HCT116 (cell line): ENCODE measurements at regions not wholly inside any gene's neighbourhood (a gene's known extent, or its start where the extent isn't known, plus 50 kb on each side); places are given as distances from the start of the nearest gene placed in this dataset.

Experiments
- ATAC-seq: fragments of 200-7000 bp; cut with Tn5 transposase; 2 replicates; pipeline ENCODE4 v1.9.1; 2020; ENCODE audit warnings: mild to moderate bottlenecking, moderate library complexity
- BruUV-seq: library from RNA; stranded (reverse); fragments of 400-500 nt; replicated peaks from 2 replicates; lab custom pipeline; 2021; lab: Mats Ljungman, UMichigan
- CTCF ChIA-PET: fragments of 300-600 bp; sonication (Branson Sonifier 250); formaldehyde crosslinking; loops from one replicate; lab custom pipeline; 2021; ENCODE audit warnings: antibody characterized with exemption; lab: Charles Lee
- POLR2A ChIA-PET: fragments of 300-600, 350-600 bp; sonication (Branson Sonifier 250); formaldehyde crosslinking; loops from one replicate; lab custom pipeline; 2021; ENCODE audit warnings: antibody characterized with exemption; lab: Charles Lee
- RAD21 ChIA-PET, 2 experiments: fragments of 300-600 bp; sonication (Branson Sonifier 250); formaldehyde crosslinking; loops; one replicate each; lab custom pipeline; 2023; ENCODE audit warnings: low total read pairs in 2 of 2; ENCODE audit not compliant: uncharacterized antibody in 2 of 2, unreplicated experiment in 2 of 2, low non-redundant PET in 1 of 2; lab: Charles Lee
- DNase-seq: peaks from one replicate; pipeline ENCODE4 v3.0.0-alpha.2; 2010; ENCODE audit warnings: low read depth, low spot score
- H2AFZ ChIP-seq: fragments of 200-600 bp; shearing (Covaris generic), sonication (generic); 2 replicates; pipeline ENCODE4 v1.6.1; 2017; ENCODE audit warnings: low read depth, mixed run types, mixed read lengths, antibody characterized with exemption, low read length; ENCODE audit not compliant: poor library complexity, severe bottlenecking
- H3K27ac ChIP-seq: 2 replicates; pipeline ENCODE4 v1.5.1; 2012; ENCODE audit warnings: low read depth, low read length
- H3K27me3 ChIP-seq: fragments of 200-600 bp; sonication (generic); 2 replicates; pipeline ENCODE4 v1.6.1; 2016; ENCODE audit warnings: mixed run types, low read length, mixed read lengths; ENCODE audit not compliant: insufficient read depth
- H3K36me3 ChIP-seq, 2 experiments: fragments of 200-500 bp in 1 of 2; fragments of 200-600 bp in 1 of 2; sonication (Bioruptor generic) in 1 of 2; sonication (generic) in 1 of 2; 2 replicates each; pipeline versions ENCODE4 v1.5.1 to v1.6.1; 2014 to 2016; ENCODE audit warnings: low read length in 2 of 2, inconsistent platforms in 1 of 2, mixed read lengths in 1 of 2, mixed run types in 1 of 2; ENCODE audit not compliant: insufficient read depth in 2 of 2, control insufficient read depth in 1 of 2
- H3K4me1 ChIP-seq, 2 experiments: fragments of 200-600 bp in 1 of 2; sonication (generic) in 1 of 2; 2 replicates each; pipeline versions ENCODE4 v1.5.1 to v1.6.1; 2012 to 2017; ENCODE audit warnings: low read length in 2 of 2, inconsistent platforms in 1 of 2, mild to moderate bottlenecking in 1 of 2, mixed read lengths in 1 of 2, mixed run types in 1 of 2, moderate library complexity in 1 of 2; ENCODE audit not compliant: insufficient read depth in 2 of 2, control insufficient read depth in 1 of 2
- H3K4me2 ChIP-seq: fragments of 200-600 bp; sonication (generic); 2 replicates; pipeline ENCODE4 v1.6.1; 2017; ENCODE audit warnings: mixed run types, low read length, mixed read lengths
- H3K4me3 ChIP-seq, 2 experiments: fragments of 200-600 bp in 1 of 2; sonication (generic) in 1 of 2; replicated peaks in 1 of 2; 2 replicates each; pipeline ENCODE4 v1.5.1; 2011 to 2016; ENCODE audit warnings: low read length in 2 of 2, control low read depth in 1 of 2, low read depth in 1 of 2, mild to moderate bottlenecking in 1 of 2, mixed read lengths in 1 of 2, mixed run types in 1 of 2
- H3K79me2 ChIP-seq: fragments of 200-600 bp; sonication (generic); 2 replicates; pipeline ENCODE4 v1.6.1; 2017; ENCODE audit warnings: mild to moderate bottlenecking, mixed run types, low read length, moderate library complexity, mixed read lengths; ENCODE audit not compliant: insufficient read depth
- H3K9ac ChIP-seq: fragments of 200-600 bp; sonication (generic); 2 replicates; pipeline ENCODE4 v1.6.1; 2016; ENCODE audit warnings: low read length, mixed read lengths
- H3K9me2 ChIP-seq: fragments of 200-600 bp; sonication (generic), shearing (Covaris generic); 2 replicates; pipeline ENCODE4 v1.6.1; 2017; ENCODE audit warnings: mixed run types, mild to moderate bottlenecking, moderate library complexity; ENCODE audit not compliant: insufficient read depth
- H3K9me3 ChIP-seq, 2 experiments: fragments of 200-500 bp in 1 of 2; fragments of 200-600 bp in 1 of 2; sonication (Bioruptor generic) in 1 of 2; sonication (generic) in 1 of 2; 2 replicates each; pipeline ENCODE4 v1.6.1; 2014 to 2017; ENCODE audit warnings: low read length in 2 of 2, mixed read lengths in 2 of 2, inconsistent platforms in 1 of 2, low read depth in 1 of 2, mild to moderate bottlenecking in 1 of 2, mixed run types in 1 of 2, moderate library complexity in 1 of 2; ENCODE audit not compliant: control insufficient read depth in 1 of 2, insufficient read depth in 1 of 2
- H4K20me1 ChIP-seq: fragments of 200-600 bp; sonication (generic), shearing (Covaris generic); 2 replicates; pipeline ENCODE4 v1.6.1; 2017; ENCODE audit warnings: mixed run types, mild to moderate bottlenecking, moderate library complexity; ENCODE audit not compliant: insufficient read depth
- EZH2phosphoT487 ChIP-seq: fragments of 200-600 bp; IDR thresholded peaks from 2 replicates; pipeline ENCODE4 v1.6.1; 2018; ENCODE audit warnings: antibody characterized with exemption, borderline replicate concordance
- FOSL1 ChIP-seq: IDR thresholded peaks from 2 replicates; pipeline ENCODE4 v1.6.1; 2012; ENCODE audit warnings: low read depth
- MAX ChIP-seq: IDR thresholded peaks from 2 replicates; pipeline ENCODE4 v1.6.1; 2012
- REST ChIP-seq: IDR thresholded peaks from 2 replicates; pipeline ENCODE4 v1.6.1; 2012; ENCODE audit warnings: low read depth
- TCF7L2 ChIP-seq: IDR thresholded peaks from 2 replicates; pipeline ENCODE4 v1.7.0; 2011; ENCODE audit warnings: borderline replicate concordance, inconsistent platforms; ENCODE audit not compliant: insufficient read depth, insufficient read length; ENCODE audit errors: extremely low read depth
- ZFX ChIP-seq: fragments of 450-650 bp; IDR thresholded peaks from 2 replicates; pipeline ENCODE4 v1.6.1; 2017
- ZNF274 ChIP-seq: fragments of 200-500 bp; sonication (Bioruptor generic); IDR thresholded peaks from 2 replicates; pipeline ENCODE4 v1.6.1; 2014; ENCODE audit warnings: mild to moderate bottlenecking, low read depth, low read length, inconsistent platforms
- intact Hi-C: fragments of 100-400 bp; cut with micrococcal nuclease; formaldehyde crosslinking; loops from 2 replicates; pipeline ENCODE4 v1.10.0; 2022

- H3K36me3 ChIP-seq = no peaks in the 10 kb centered on the region
- ATAC-seq = no peak
- no peak overlapping the region for H2AFZ ChIP-seq
- peaks cover 7 to 8% of the 10 kb centered on the region in 2 experiments; a peak in 2 of 4 replicates for H3K9me3 ChIP-seq
- RAD21 ChIA-PET = no interaction called here
- H3K9ac ChIP-seq = no peak overlapping the region
- no peak overlapping the region for H3K4me2 ChIP-seq
- intact Hi-C loops = no loop called here
- H3K27ac ChIP-seq = no peak overlapping the region
- CTCF ChIA-PET = no interaction called here
- no peak overlapping the region for H3K4me3 ChIP-seq
- H3K9me2 ChIP-seq = no peaks in the 10 kb centered on the region
- no peaks in the 10 kb centered on the region for H3K79me2 ChIP-seq
- H3K4me1 ChIP-seq = no peaks in the 10 kb centered on the region
- no peak for DNase-seq
- H4K20me1 ChIP-seq = no peaks in the 10 kb centered on the region
- no peaks in the 10 kb centered on the region for H3K27me3 ChIP-seq
- POLR2A ChIA-PET = no interaction called here
- BruUV-seq = no TSS peak
- no peak for TF ChIP-seq EZH2phosphoT487
- TF ChIP-seq ZFX = no peak
- no peak for TF ChIP-seq MAX
- TF ChIP-seq TCF7L2 = peak; percentile 64
Observed at GRCh38 chr5:20974426-20974825, 986.4 kb upstream of the CDH18 start.

GRCh38 chr5:20972419-20972925 is 984.5 kb upstream of the CDH18 start:
- no peaks in the 10 kb centered on the region for H3K36me3 ChIP-seq
- H4K20me1 ChIP-seq = no peaks in the 10 kb centered on the region
- ChIA-PET POLR2A (no interaction called here), RAD21 (no interaction called here), CTCF (no interaction called here)
- no peaks in the 10 kb centered on the region for H3K27me3 ChIP-seq
- TF ChIP-seq MAX (no peak), ZNF274 (no peak), FOSL1 (no peak), REST (no peak)
- no peaks in the 10 kb centered on the region for H3K9me2 ChIP-seq
- H3K79me2 ChIP-seq = no peaks in the 10 kb centered on the region
- no peak for DNase-seq
- intact Hi-C loops = no loop called here
- peaks cover 13% of the 10 kb centered on the region in 2 experiments; a peak in 2 of 4 replicates for H3K9me3 ChIP-seq
- H3K27ac ChIP-seq = no peak overlapping the region
- no TSS peak for BruUV-seq
- H3K4me2 ChIP-seq = no peak overlapping the region
- ATAC-seq = no peak
- no peak overlapping the region for H2AFZ ChIP-seq
- no peaks in the 10 kb centered on the region for H3K4me1 ChIP-seq
- no peak overlapping the region for H3K4me3 ChIP-seq
- H3K9ac ChIP-seq = no peak overlapping the region
